Adrenal gland (tissue), 5 donors: ENCODE measurements at regions not wholly inside any gene's neighbourhood (a gene's known extent, or its start where the extent isn't known, plus 50 kb on each side); places are given as distances from the start of the nearest gene placed in this dataset.

Experiments
- POLR2A ChIP-seq, 2 donors: fragments of 450-650 bp; IDR thresholded peaks; one replicate each; pipeline ENCODE4 v1.6.1; 2017; ENCODE audit warnings: antibody characterized with exemption in 2 of 2, mild to moderate bottlenecking in 2 of 2, moderate library complexity in 1 of 2
- TF ChIP-seq, protein P1 (sequence below), 6 experiments: fragments of 450-650 bp in 4 of 6; fragments of 200-600 bp in 2 of 6; sonication (generic) in 1 of 6; IDR thresholded peaks; 1 replicate in 5 of 6; 2 replicates in 1 of 6; pipeline versions ENCODE4 v1.5.1 to v1.8.0; 2016 to 2021; ENCODE audit warnings: antibody characterized with exemption in 6 of 6, mild to moderate bottlenecking in 2 of 6, moderate library complexity in 1 of 6
- donor health status: DM: no; HTN: no; CAD: no.

DNA sequence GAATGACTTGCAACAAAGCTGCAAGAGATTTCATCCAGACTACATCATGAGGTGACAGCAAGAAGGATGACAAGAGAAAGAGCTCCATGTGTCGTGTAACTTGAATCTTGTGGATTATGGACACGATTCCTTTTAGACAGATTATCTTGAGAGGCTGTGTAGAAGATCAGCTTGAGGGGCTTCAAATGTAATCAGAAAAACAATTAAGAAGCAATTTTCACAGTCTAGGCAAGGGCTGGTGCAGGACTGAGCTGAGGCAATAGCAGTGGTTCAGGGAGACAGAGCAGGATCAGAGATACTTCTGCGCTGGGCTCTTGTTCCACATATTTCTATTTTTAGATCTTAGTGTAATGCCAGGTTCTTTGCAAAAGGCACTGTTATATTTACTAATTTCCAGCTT lies 253.0 kb upstream of the COBL start:
- TF ChIP-seq, protein P1, sequence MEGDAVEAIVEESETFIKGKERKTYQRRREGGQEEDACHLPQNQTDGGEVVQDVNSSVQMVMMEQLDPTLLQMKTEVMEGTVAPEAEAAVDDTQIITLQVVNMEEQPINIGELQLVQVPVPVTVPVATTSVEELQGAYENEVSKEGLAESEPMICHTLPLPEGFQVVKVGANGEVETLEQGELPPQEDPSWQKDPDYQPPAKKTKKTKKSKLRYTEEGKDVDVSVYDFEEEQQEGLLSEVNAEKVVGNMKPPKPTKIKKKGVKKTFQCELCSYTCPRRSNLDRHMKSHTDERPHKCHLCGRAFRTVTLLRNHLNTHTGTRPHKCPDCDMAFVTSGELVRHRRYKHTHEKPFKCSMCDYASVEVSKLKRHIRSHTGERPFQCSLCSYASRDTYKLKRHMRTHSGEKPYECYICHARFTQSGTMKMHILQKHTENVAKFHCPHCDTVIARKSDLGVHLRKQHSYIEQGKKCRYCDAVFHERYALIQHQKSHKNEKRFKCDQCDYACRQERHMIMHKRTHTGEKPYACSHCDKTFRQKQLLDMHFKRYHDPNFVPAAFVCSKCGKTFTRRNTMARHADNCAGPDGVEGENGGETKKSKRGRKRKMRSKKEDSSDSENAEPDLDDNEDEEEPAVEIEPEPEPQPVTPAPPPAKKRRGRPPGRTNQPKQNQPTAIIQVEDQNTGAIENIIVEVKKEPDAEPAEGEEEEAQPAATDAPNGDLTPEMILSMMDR (IDR thresholded peaks at IDR 0.05), result no peak
- no peak for TF ChIP-seq POLR2A (IDR thresholded peaks at IDR 0.05)
